ENCODE measurements at regions not wholly inside any gene's neighbourhood (a gene's known extent, or its start where the extent isn't known, plus 50 kb on each side); places are given as distances from the start of the nearest gene placed in this dataset.

- Histone ChIP-seq H3K4me3 (ENCODE audit: low read depth, low read length) (no peak overlapping the region), H3K36me3 (replicated peaks) (no peaks in the 10 kb centered on the region), H3K27ac (no peak overlapping the region), H3K27me3 (replicated peaks) (no peaks in the 10 kb centered on the region)
- no peak for TF ChIP-seq CTCF (IDR thresholded peaks at IDR 0.05; ENCODE audit: low read depth, low read length, missing control alignments)
- DNase-seq = no peak
- in situ Hi-C loops (cut with HindIII; ENCODE audit: low pct_ligation_motif_present, low sequenced_read_pairs) = no loop called here
These were observed 131.7 kb downstream of the SH2D1A start for GRCh38 chrX:124478046-124478445.

- TF ChIP-seq CTCF (IDR thresholded peaks at IDR 0.05; ENCODE audit: low read depth, low read length, missing control alignments) = no peak
- in situ Hi-C loops (cut with HindIII; ENCODE audit: low pct_ligation_motif_present, low sequenced_read_pairs) = no loop called here
- H3K4me3 ChIP-seq (ENCODE audit: low read depth, low read length) = no peak overlapping the region
- no peaks in the 10 kb centered on the region for H3K27me3 ChIP-seq (replicated peaks)
- no peaks in the 10 kb centered on the region for H3K36me3 ChIP-seq (replicated peaks)
- H3K27ac ChIP-seq = no peak overlapping the region
- DNase-seq = no peak
These were observed 142.2 kb downstream of the SH2D1A start for GRCh38 chrX:124488412-124489161.

GRCh38 chrX:124493984-124494383 lies 147.6 kb downstream of the SH2D1A start:
- Histone ChIP-seq H3K27ac (no peak overlapping the region), H3K27me3 (replicated peaks) (no peaks in the 10 kb centered on the region), H3K4me3 (ENCODE audit: low read depth, low read length) (no peak overlapping the region), H3K36me3 (replicated peaks) (no peaks in the 10 kb centered on the region)
- in situ Hi-C loops (cut with HindIII; ENCODE audit: low pct_ligation_motif_present, low sequenced_read_pairs) = no loop called here
- DNase-seq = no peak
- TF ChIP-seq CTCF (IDR thresholded peaks at IDR 0.05; ENCODE audit: low read depth, low read length, missing control alignments) = no peak

GRCh38 chrX:124497386-124497785 lies 151.0 kb downstream of the SH2D1A start:
- Histone ChIP-seq H3K4me3 (ENCODE audit: low read depth, low read length) (no peak overlapping the region), H3K36me3 (replicated peaks) (no peaks in the 10 kb centered on the region), H3K27me3 (replicated peaks) (no peaks in the 10 kb centered on the region), H3K27ac (no peak overlapping the region)
- in situ Hi-C loops (cut with HindIII; ENCODE audit: low pct_ligation_motif_present, low sequenced_read_pairs) = no loop called here
- DNase-seq = no peak
- no peak for TF ChIP-seq CTCF (IDR thresholded peaks at IDR 0.05; ENCODE audit: low read depth, low read length, missing control alignments)

GRCh38 chrX:124501586-124501985 lies 155.2 kb downstream of the SH2D1A start:
- in situ Hi-C loops (cut with HindIII; ENCODE audit: low pct_ligation_motif_present, low sequenced_read_pairs) = no loop called here
- H3K27ac ChIP-seq = no peak overlapping the region
- H3K27me3 ChIP-seq (replicated peaks) = no peaks in the 10 kb centered on the region
- TF ChIP-seq CTCF (IDR thresholded peaks at IDR 0.05; ENCODE audit: low read depth, low read length, missing control alignments) = no peak
- no peak overlapping the region for H3K4me3 ChIP-seq (ENCODE audit: low read depth, low read length)
- no peaks in the 10 kb centered on the region for H3K36me3 ChIP-seq (replicated peaks)
- DNase-seq = no peak

- H3K27me3 ChIP-seq (replicated peaks) = no peaks in the 10 kb centered on the region
These were observed 155.8 kb downstream of the SH2D1A start for GRCh38 chrX:124502166-124502565.

More at GRCh38 chrX:124502166-124502565, 155.8 kb downstream of the SH2D1A start:
- in situ Hi-C loops (cut with HindIII; ENCODE audit: low pct_ligation_motif_present, low sequenced_read_pairs) = no loop called here
- no peak overlapping the region for H3K27ac ChIP-seq
- no peak for DNase-seq
- H3K36me3 ChIP-seq (replicated peaks) = no peaks in the 10 kb centered on the region
- H3K4me3 ChIP-seq (ENCODE audit: low read depth, low read length) = no peak overlapping the region
- TF ChIP-seq CTCF (IDR thresholded peaks at IDR 0.05; ENCODE audit: low read depth, low read length, missing control alignments) = no peak

All from brain microvascular endothelial cell (primary cell).